Gastroesophageal sphincter (tissue), 4 donors: ENCODE measurements at regions not wholly inside any gene's neighbourhood (a gene's known extent, or its start where the extent isn't known, plus 50 kb on each side); places are given as distances from the start of the nearest gene placed in this dataset.

Experiments used
- ATAC-seq: fragments of 150-250 bp; one replicate; pipeline ENCODE4 v1.9.1; 2016; ENCODE audit warnings: mild to moderate bottlenecking, moderate library complexity
- H3K27ac ChIP-seq, 4 donors: fragments of 200-600 bp; sonication (generic) in 3 of 4; 1 replicate in 3 of 4; 2 replicates in 1 of 4; pipeline ENCODE4 v1.5.1; 2016 to 2019
- H3K27me3 ChIP-seq: fragments of 200-600 bp; sonication (generic); one replicate; pipeline ENCODE4 v1.5.1; 2019
- H3K36me3 ChIP-seq, 2 donors: fragments of 200-600 bp; sonication (generic); one replicate each; pipeline ENCODE4 v1.5.1; 2019; ENCODE audit warnings: control low read depth in 1 of 2
- H3K4me1 ChIP-seq, 3 donors: fragments of 200-600 bp; sonication (generic); 1 replicate in 2 of 3; 2 replicates in 1 of 3; pipeline ENCODE4 v1.5.1; 2016 to 2019; ENCODE audit warnings: control low read depth in 2 of 3
- H3K4me3 ChIP-seq, 2 donors: fragments of 200-600 bp; sonication (generic); one replicate each; pipeline ENCODE4 v1.5.1; 2019; ENCODE audit warnings: mild to moderate bottlenecking in 1 of 2, moderate library complexity in 1 of 2
- H3K9me3 ChIP-seq, 3 donors: fragments of 200-600 bp; sonication (generic); one replicate each; pipeline ENCODE4 v1.5.1; 2017 to 2019; ENCODE audit warnings: control low read depth in 2 of 3
- CTCF ChIP-seq, 4 experiments: fragments of 200-600 bp in 2 of 4; fragments of 450-650 bp in 2 of 4; sonication (generic) in 1 of 4; IDR thresholded peaks; one replicate each; pipeline ENCODE4 v1.5.1; 2017 to 2019; ENCODE audit warnings: antibody characterized with exemption in 4 of 4, mild to moderate bottlenecking in 2 of 4, moderate library complexity in 2 of 4
- EP300 ChIP-seq: sonication (generic); formaldehyde crosslinking; IDR thresholded peaks from one replicate; pipeline ENCODE4 v1.6.1; 2017; ENCODE audit warnings: antibody characterized with exemption, mild to moderate bottlenecking
- POLR2A ChIP-seq, 2 donors: fragments of 450-650 bp; IDR thresholded peaks; one replicate each; pipeline ENCODE4 v1.6.1; 2017; ENCODE audit warnings: antibody characterized with exemption in 2 of 2, mild to moderate bottlenecking in 2 of 2, moderate library complexity in 1 of 2
- POLR2AphosphoS5 ChIP-seq: sonication (generic); formaldehyde crosslinking; IDR thresholded peaks from one replicate; pipeline ENCODE4 v1.6.1; 2017; ENCODE audit warnings: antibody characterized with exemption
- WGBS, 2 donors: methylation state at CpG; one replicate each; pipeline ENCODE4 v1.1.5; 2018; ENCODE audit warnings: low coverage in 1 of 2; 5-methylcytosine and 5-hydroxymethylcytosine counted together

- 71 to 81% methylated on average over 2 to 3 of the region's 3 CpGs for WGBS, 2 donors
- H3K9me3 ChIP-seq: no peaks in the 10 kb centered on the region
- ATAC-seq: no peak
- no peaks in the 10 kb centered on the region for H3K4me1 ChIP-seq
- H3K27me3 ChIP-seq: no peaks in the 10 kb centered on the region
- no peaks in the 10 kb centered on the region for H3K36me3 ChIP-seq
- H3K4me3 ChIP-seq: no peak overlapping the region
- TF ChIP-seq POLR2AphosphoS5 (no peak), CTCF (IDR thresholded peaks at IDR 0.05) (no peak), EP300 (no peak), POLR2A (IDR thresholded peaks at IDR 0.05) (no peak)
- no peak overlapping the region for H3K27ac ChIP-seq
These were observed 615.6 kb upstream of the SOX11 start for GRCh38 chr2:5076599-5076998.

- WGBS, 2 donors: 56 to 64% methylated on average over 4 of the region's 4 CpGs
- Histone ChIP-seq H3K36me3 (no peaks in the 10 kb centered on the region), H3K4me1 (no peaks in the 10 kb centered on the region), H3K4me3 (no peak overlapping the region), H3K9me3 (no peaks in the 10 kb centered on the region), H3K27ac (no peak overlapping the region), H3K27me3 (no peaks in the 10 kb centered on the region)
- no peak for TF ChIP-seq CTCF (IDR thresholded peaks at IDR 0.05)
- TF ChIP-seq POLR2AphosphoS5: no peak
- no peak for TF ChIP-seq EP300
- TF ChIP-seq POLR2A (IDR thresholded peaks at IDR 0.05): no peak
- ATAC-seq: no peak
These were observed 614.6 kb upstream of the SOX11 start for GRCh38 chr2:5077479-5078089.

GRCh38 chr2:5083402-5083801 lies 608.8 kb upstream of the SOX11 start:
- no peak overlapping the region for H3K4me3 ChIP-seq
- no peaks in the 10 kb centered on the region for H3K4me1 ChIP-seq
- no peak for ATAC-seq
- H3K36me3 ChIP-seq: no peaks in the 10 kb centered on the region
- TF ChIP-seq EP300 (no peak), POLR2A (IDR thresholded peaks at IDR 0.05) (no peak), POLR2AphosphoS5 (no peak), CTCF (IDR thresholded peaks at IDR 0.05) (no peak)
- H3K27ac ChIP-seq: no peak overlapping the region
- WGBS, 2 donors: 74 to 94% methylated on average over 3 of the region's 3 CpGs
- no peaks in the 10 kb centered on the region for H3K9me3 ChIP-seq
- no peaks in the 10 kb centered on the region for H3K27me3 ChIP-seq

GRCh38 chr2:5089409-5089808 lies 602.8 kb upstream of the SOX11 start:
- TF ChIP-seq POLR2AphosphoS5: no peak
- TF ChIP-seq CTCF (IDR thresholded peaks at IDR 0.05): no peak
- no peak for TF ChIP-seq POLR2A (IDR thresholded peaks at IDR 0.05)
- no peak for TF ChIP-seq EP300
- Histone ChIP-seq H3K4me1 (no peaks in the 10 kb centered on the region), H3K36me3 (no peaks in the 10 kb centered on the region), H3K9me3 (no peaks in the 10 kb centered on the region), H3K27ac (no peak overlapping the region), H3K27me3 (no peaks in the 10 kb centered on the region), H3K4me3 (no peak overlapping the region)
- no peak for ATAC-seq
- 77 to 86% methylated on average over 5 of the region's 5 CpGs for WGBS, 2 donors

- H3K27ac ChIP-seq: no peak overlapping the region
- no peaks in the 10 kb centered on the region for H3K36me3 ChIP-seq
- no peak overlapping the region for H3K4me3 ChIP-seq
- TF ChIP-seq POLR2A (IDR thresholded peaks at IDR 0.05) (no peak), POLR2AphosphoS5 (no peak), EP300 (no peak), CTCF (IDR thresholded peaks at IDR 0.05) (no peak)
- H3K9me3 ChIP-seq: peaks cover 0 to 14% (median 0%) of the 10 kb centered on the region in 3 donors
- H3K27me3 ChIP-seq: no peaks in the 10 kb centered on the region
- ATAC-seq: no peak
- H3K4me1 ChIP-seq: no peaks in the 10 kb centered on the region
These were observed 599.1 kb upstream of the SOX11 start for GRCh38 chr2:5093056-5093455.
